ENCODE measurements at regions not wholly inside any gene's neighbourhood (a gene's known extent, or its start where the extent isn't known, plus 50 kb on each side); places are given as distances from the start of the nearest gene placed in this dataset.

- no peak for ATAC-seq (ENCODE audit: low FRiP score)
- no peak for DNase-seq (ENCODE audit: low spot score)
Measured at GRCh38 chr2:66679442-66679841, 244.5 kb downstream of the MEIS1 start.

GRCh38 chr2:66682476-66682875 is 247.6 kb downstream of the MEIS1 start:
- no peak for DNase-seq (ENCODE audit: low spot score)
- ATAC-seq (ENCODE audit: low FRiP score) = no peak
- TF ChIP-seq, protein P1, sequence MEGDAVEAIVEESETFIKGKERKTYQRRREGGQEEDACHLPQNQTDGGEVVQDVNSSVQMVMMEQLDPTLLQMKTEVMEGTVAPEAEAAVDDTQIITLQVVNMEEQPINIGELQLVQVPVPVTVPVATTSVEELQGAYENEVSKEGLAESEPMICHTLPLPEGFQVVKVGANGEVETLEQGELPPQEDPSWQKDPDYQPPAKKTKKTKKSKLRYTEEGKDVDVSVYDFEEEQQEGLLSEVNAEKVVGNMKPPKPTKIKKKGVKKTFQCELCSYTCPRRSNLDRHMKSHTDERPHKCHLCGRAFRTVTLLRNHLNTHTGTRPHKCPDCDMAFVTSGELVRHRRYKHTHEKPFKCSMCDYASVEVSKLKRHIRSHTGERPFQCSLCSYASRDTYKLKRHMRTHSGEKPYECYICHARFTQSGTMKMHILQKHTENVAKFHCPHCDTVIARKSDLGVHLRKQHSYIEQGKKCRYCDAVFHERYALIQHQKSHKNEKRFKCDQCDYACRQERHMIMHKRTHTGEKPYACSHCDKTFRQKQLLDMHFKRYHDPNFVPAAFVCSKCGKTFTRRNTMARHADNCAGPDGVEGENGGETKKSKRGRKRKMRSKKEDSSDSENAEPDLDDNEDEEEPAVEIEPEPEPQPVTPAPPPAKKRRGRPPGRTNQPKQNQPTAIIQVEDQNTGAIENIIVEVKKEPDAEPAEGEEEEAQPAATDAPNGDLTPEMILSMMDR (IDR thresholded peaks at IDR 0.05) = no peak

More at GRCh38 chr2:66679442-66679841, 244.5 kb downstream of the MEIS1 start:
- TF ChIP-seq, protein P1 (IDR thresholded peaks at IDR 0.05) = no peak

DNA sequence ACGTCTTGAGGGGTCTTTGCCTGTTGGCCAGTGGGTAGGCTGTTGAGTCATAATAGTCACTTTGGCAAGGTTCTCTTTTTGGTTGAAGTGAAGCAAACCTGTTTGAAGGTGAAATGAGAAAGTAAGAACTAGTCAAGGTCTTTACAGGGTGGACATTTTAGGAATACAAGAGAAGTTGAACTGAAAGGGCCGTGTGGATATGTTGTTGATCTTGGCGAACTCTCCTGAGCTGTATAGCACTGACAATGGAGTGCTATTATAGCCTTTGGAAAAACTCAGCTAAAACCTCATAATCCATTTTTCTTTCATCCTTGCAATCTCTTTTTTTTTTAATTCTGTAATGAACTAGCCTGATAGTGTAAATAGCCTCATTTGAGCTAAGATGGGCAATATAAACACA is 248.1 kb downstream of the MEIS1 start:
- TF ChIP-seq, protein P1 (IDR thresholded peaks at IDR 0.05) = no peak
- DNase-seq (ENCODE audit: low spot score) = no peak
- ATAC-seq (ENCODE audit: low FRiP score) = no peak

DNA sequence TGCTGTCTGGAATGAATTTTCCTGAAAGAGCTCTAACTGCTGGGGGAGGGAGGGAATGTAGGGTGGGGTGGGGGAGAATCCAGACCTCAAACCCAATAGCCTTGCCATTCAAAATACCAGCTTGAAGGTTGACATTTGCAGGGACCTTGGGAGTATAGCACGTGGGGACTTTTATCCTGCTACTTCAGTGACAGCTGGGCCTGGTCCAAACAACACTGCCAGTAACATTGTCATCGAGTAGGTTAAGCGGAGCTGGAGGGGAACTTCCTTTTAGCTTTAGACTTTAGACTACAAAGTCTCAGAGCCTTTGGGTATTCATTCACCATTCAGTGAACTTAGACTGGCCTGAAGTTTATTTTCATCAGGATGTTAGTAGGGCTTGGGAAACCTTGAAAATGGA is 248.7 kb downstream of the MEIS1 start:
- ATAC-seq (ENCODE audit: low FRiP score) = no peak
- TF ChIP-seq, protein P1 (IDR thresholded peaks at IDR 0.05) = no peak
- DNase-seq (ENCODE audit: low spot score) = no peak

DNA sequence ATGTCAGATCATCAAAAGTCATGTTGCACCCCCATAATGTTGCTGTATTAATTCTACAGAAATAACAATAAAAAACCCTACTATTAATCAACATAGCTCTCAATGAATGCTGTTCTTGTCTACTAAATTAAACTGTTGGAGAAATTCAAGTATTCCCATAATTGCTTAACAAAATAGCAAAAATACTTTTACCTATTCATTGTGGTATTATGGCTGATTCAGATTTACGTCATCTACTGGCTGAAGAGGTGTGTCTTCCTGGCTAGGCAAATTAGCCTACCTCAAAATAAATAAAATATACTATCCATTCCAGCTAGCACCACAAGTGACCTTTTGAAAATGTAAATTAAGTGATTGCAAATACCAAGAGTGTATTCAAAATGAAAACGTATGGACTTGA is 249.4 kb downstream of the MEIS1 start:
- no peak for DNase-seq (ENCODE audit: low spot score)
- no peak for ATAC-seq (ENCODE audit: low FRiP score)
- TF ChIP-seq, protein P1 (IDR thresholded peaks at IDR 0.05) = no peak

DNA sequence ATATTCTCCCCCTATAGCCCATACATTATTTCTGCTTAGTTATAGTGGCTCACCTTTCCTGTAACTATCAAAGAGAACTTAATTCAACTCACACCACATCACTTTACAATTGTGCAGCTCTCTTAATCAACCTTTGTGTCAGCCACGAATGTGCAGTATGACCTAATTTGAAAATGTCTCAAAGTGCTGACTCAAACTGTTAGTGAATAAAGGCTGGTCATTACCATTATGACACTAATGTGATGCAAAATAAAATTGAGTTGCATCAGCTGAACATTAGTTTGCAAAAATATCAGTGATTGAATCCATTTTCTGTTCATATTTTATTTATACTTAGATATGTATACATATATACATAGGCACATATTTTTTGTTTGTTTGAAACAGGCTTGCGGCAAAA is 251.8 kb downstream of the MEIS1 start:
- ATAC-seq (ENCODE audit: low FRiP score) = no peak
- TF ChIP-seq, protein P1 (IDR thresholded peaks at IDR 0.05) = no peak

DNA sequence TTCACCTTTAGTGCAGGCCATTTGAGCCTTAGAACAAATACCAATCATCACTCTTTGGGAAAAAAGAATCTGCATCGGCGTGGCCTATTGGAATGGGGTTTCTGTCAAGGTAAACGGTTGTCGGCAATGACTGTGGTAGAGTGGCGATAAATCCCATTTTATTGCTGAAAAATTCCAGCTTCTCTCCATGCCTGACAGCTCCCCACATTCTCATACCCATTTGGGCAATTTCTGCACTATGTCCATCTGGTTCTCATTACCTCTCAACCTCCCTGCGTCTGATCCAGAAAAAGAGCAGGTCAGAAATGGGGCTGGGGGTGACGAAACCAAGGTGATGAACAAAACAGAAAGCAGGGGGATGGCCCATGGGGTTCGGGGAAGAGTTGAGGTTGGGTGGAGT is 254.0 kb downstream of the MEIS1 start:
- TF ChIP-seq, protein P1 (IDR thresholded peaks at IDR 0.05) = no peak
- DNase-seq (ENCODE audit: low spot score) (no peak), ATAC-seq (ENCODE audit: low FRiP score) (no peak)

More for the DNA sequence above, 251.8 kb downstream of the MEIS1 start:
- DNase-seq (ENCODE audit: low spot score) = no peak
